Activated T-helper 17 cell treated with anti-CD3 and anti-CD28 coated beads, Interleukin-2, amount 50 U/mL, for 72 hours (primary cell): ENCODE measurements at regions not wholly inside any gene's neighbourhood (a gene's known extent, or its start where the extent isn't known, plus 50 kb on each side); places are given as distances from the start of the nearest gene placed in this dataset.

Experiments
- ATAC-seq: fragments of 150-1000 bp; cut with Tn5 transposase; replicated peaks from 2 replicates; pipeline ENCODE4 v1.10.0; 2021; ENCODE audit warnings: mild to moderate bottlenecking, moderate library complexity
- H3K27ac Mint-ChIP-seq: one replicate; pipeline ENCODE4 v1.8.0; 2022; ENCODE audit warnings: mixed read lengths
- H3K27me3 Mint-ChIP-seq: one replicate; pipeline ENCODE4 v1.8.0; 2022; ENCODE audit warnings: mixed read lengths
- H3K36me3 Mint-ChIP-seq: one replicate; pipeline ENCODE4 v1.8.0; 2022; ENCODE audit warnings: low read depth, mild to moderate bottlenecking, mixed read lengths
- H3K4me1 Mint-ChIP-seq: one replicate; pipeline ENCODE4 v1.8.0; 2022; ENCODE audit warnings: mixed read lengths
- H3K4me3 Mint-ChIP-seq: one replicate; pipeline ENCODE4 v1.8.0; 2022; ENCODE audit warnings: mild to moderate bottlenecking, mixed read lengths
- H3K9me3 Mint-ChIP-seq: one replicate; pipeline ENCODE4 v1.8.0; 2022; ENCODE audit warnings: mixed read lengths

GRCh38 chr20:7226156-7226555, 458.7 kb downstream of the BMP2 start:
- Mint-ChIP-seq H3K36me3 (no peaks in the 10 kb centered on the region), H3K9me3 (peaks cover 17% of the 10 kb centered on the region)

DNA sequence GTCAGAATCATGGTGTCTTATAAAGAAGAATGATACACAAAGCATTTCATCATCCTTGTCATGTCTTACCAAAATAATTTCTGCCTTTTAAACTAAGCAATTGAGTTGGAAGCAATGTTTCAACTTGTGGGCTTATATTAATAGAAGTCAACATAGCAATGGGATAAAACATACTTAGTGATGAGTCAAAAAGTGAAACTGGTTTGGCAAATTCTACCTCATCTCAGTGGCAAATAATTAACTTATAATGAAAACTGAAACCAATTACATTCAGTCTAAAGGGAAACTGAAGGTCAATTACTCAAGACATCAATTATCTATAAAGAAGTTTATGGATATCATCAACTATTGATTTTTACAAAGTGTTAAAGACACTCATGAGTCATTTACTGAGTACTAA, 463.8 kb downstream of the BMP2 start:
- Mint-ChIP-seq H3K27ac (no peak overlapping the region), H3K27me3 (no peaks in the 10 kb centered on the region), H3K9me3 (peaks cover 9% of the 10 kb centered on the region), H3K36me3 (no peaks in the 10 kb centered on the region), H3K4me3 (no peak overlapping the region), H3K4me1 (no peaks in the 10 kb centered on the region)
- ATAC-seq, result no peak

More at GRCh38 chr20:7226156-7226555, 458.7 kb downstream of the BMP2 start:
- Mint-ChIP-seq H3K27ac (no peak overlapping the region), H3K27me3 (no peaks in the 10 kb centered on the region), H3K4me3 (no peak overlapping the region), H3K4me1 (no peaks in the 10 kb centered on the region)
- ATAC-seq, result no peak

DNA sequence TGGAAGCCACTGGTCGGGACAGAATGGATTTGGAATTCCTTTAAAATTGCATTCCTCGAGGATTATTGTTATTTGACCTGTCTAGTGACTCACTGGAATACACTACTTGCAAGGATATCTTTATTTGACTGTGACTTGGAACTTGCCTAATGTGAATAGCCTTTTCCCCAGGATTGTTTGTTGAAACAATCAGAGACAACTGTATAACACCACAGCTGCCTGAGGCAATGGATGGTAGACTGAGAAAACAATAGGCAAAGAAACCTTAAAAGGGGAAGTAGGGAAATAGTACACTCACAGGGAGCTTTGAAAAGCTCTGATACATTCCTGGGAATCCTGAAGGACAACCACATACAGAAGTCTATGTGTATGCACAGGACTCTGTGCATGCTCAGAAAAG, 465.3 kb downstream of the BMP2 start:
- Mint-ChIP-seq H3K27me3 (no peaks in the 10 kb centered on the region), H3K4me1 (no peaks in the 10 kb centered on the region), H3K27ac (no peak overlapping the region), H3K4me3 (no peak overlapping the region), H3K9me3 (peaks cover 9% of the 10 kb centered on the region), H3K36me3 (no peaks in the 10 kb centered on the region)
- no peak for ATAC-seq

- ATAC-seq, result no peak
- H3K36me3 Mint-ChIP-seq, result no peaks in the 10 kb centered on the region
- no peak overlapping the region for H3K4me3 Mint-ChIP-seq
Measured at GRCh38 chr20:7237251-7237650, 469.8 kb downstream of the BMP2 start.

GRCh38 chr20:7240490-7240889, 473.0 kb downstream of the BMP2 start:
- no peak for ATAC-seq
- Mint-ChIP-seq H3K27me3 (no peaks in the 10 kb centered on the region), H3K4me3 (no peak overlapping the region), H3K9me3 (peaks cover 14% of the 10 kb centered on the region), H3K27ac (no peak overlapping the region), H3K36me3 (no peaks in the 10 kb centered on the region), H3K4me1 (no peaks in the 10 kb centered on the region)

More at GRCh38 chr20:7237251-7237650, 469.8 kb downstream of the BMP2 start:
- Mint-ChIP-seq H3K27me3 (no peaks in the 10 kb centered on the region), H3K9me3 (peaks cover 20% of the 10 kb centered on the region), H3K4me1 (no peaks in the 10 kb centered on the region), H3K27ac (no peak overlapping the region)

GRCh38 chr20:7248281-7249201, 481.1 kb downstream of the BMP2 start:
- Mint-ChIP-seq H3K36me3 (no peaks in the 10 kb centered on the region), H3K4me1 (no peaks in the 10 kb centered on the region), H3K27ac (no peak overlapping the region), H3K4me3 (no peak overlapping the region), H3K9me3 (peaks cover 19% of the 10 kb centered on the region), H3K27me3 (no peaks in the 10 kb centered on the region)
- ATAC-seq, result no peak

DNA sequence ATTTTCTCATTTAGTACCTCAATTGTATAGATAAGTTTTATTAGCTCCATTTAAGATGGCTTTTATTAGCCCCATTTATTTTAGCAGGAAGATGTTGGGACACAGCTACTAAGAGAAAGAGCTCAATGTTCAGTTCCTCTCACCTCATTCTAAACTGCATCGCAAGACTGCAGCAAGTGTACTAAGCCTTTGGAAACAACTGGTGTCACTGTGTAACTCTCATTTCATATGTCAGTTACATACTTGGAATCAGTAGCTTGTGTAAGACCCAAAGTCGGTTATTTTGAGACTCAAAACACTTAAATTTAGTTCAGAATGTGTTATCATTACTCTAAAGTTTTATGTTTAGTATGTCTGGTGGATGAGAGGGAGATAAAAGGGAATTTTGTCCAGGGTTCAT, 482.9 kb downstream of the BMP2 start:
- Mint-ChIP-seq H3K36me3 (no peaks in the 10 kb centered on the region), H3K27me3 (no peaks in the 10 kb centered on the region), H3K4me1 (no peaks in the 10 kb centered on the region)

GRCh38 chr20:7257099-7257498, 489.6 kb downstream of the BMP2 start:
- no peaks in the 10 kb centered on the region for H3K36me3 Mint-ChIP-seq
- H3K27ac Mint-ChIP-seq, result no peak overlapping the region
- no peak for ATAC-seq
- no peaks in the 10 kb centered on the region for H3K4me1 Mint-ChIP-seq
- H3K27me3 Mint-ChIP-seq, result no peaks in the 10 kb centered on the region
- peaks cover 13% of the 10 kb centered on the region for H3K9me3 Mint-ChIP-seq
- H3K4me3 Mint-ChIP-seq, result no peak overlapping the region

More for the DNA sequence above, 482.9 kb downstream of the BMP2 start:
- Mint-ChIP-seq H3K4me3 (no peak overlapping the region), H3K9me3 (peaks cover 19% of the 10 kb centered on the region), H3K27ac (no peak overlapping the region)
- no peak for ATAC-seq

- Mint-ChIP-seq H3K9me3 (peaks cover 8% of the 10 kb centered on the region), H3K36me3 (no peaks in the 10 kb centered on the region), H3K4me1 (no peaks in the 10 kb centered on the region), H3K4me3 (no peak overlapping the region), H3K27me3 (no peaks in the 10 kb centered on the region), H3K27ac (no peak overlapping the region)
- no peak for ATAC-seq
Measured at GRCh38 chr20:7257692-7258466, 490.4 kb downstream of the BMP2 start.

- Mint-ChIP-seq H3K27me3 (no peaks in the 10 kb centered on the region), H3K27ac (no peak overlapping the region), H3K9me3 (peaks cover 8% of the 10 kb centered on the region), H3K36me3 (no peaks in the 10 kb centered on the region), H3K4me3 (no peak overlapping the region), H3K4me1 (no peaks in the 10 kb centered on the region)
- ATAC-seq, result no peak
Measured at GRCh38 chr20:7262803-7263202, 495.3 kb downstream of the BMP2 start.

GRCh38 chr20:7264137-7264536, 496.7 kb downstream of the BMP2 start:
- Mint-ChIP-seq H3K27ac (no peak overlapping the region), H3K36me3 (no peaks in the 10 kb centered on the region), H3K27me3 (no peaks in the 10 kb centered on the region), H3K4me1 (no peaks in the 10 kb centered on the region), H3K4me3 (no peak overlapping the region), H3K9me3 (peaks cover under 1% of the 10 kb centered on the region)
- no peak for ATAC-seq

- no peaks in the 10 kb centered on the region for H3K36me3 Mint-ChIP-seq
- no peaks in the 10 kb centered on the region for H3K27me3 Mint-ChIP-seq
- no peak overlapping the region for H3K4me3 Mint-ChIP-seq
- ATAC-seq, result no peak
- H3K27ac Mint-ChIP-seq, result no peak overlapping the region
- peaks cover 3% of the 10 kb centered on the region for H3K9me3 Mint-ChIP-seq
- H3K4me1 Mint-ChIP-seq, result no peaks in the 10 kb centered on the region
Measured at GRCh38 chr20:7269452-7269851, 502.0 kb downstream of the BMP2 start.

DNA sequence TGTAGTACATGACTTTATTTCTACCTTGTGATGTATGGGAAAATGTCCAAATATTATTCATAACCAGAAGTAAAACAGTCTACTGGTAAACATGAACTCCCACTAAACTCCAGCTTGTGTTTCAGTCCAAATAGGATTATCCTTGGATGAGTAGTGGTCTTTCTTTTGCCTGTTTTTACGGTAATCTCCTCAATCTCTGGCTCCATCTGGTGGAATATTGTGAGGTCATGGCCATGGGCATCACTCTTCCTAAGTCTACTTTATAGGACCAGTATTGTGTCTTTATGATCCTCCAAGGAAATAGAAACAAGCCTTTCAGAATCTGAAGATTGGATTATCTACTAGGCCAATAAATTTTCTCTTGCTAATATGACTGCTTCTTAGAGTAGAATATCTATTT, 505.0 kb downstream of the BMP2 start:
- Mint-ChIP-seq H3K27ac (no peak overlapping the region), H3K27me3 (no peaks in the 10 kb centered on the region), H3K4me1 (no peaks in the 10 kb centered on the region), H3K36me3 (no peaks in the 10 kb centered on the region), H3K4me3 (no peak overlapping the region), H3K9me3 (peaks cover 3% of the 10 kb centered on the region)
- no peak for ATAC-seq

DNA sequence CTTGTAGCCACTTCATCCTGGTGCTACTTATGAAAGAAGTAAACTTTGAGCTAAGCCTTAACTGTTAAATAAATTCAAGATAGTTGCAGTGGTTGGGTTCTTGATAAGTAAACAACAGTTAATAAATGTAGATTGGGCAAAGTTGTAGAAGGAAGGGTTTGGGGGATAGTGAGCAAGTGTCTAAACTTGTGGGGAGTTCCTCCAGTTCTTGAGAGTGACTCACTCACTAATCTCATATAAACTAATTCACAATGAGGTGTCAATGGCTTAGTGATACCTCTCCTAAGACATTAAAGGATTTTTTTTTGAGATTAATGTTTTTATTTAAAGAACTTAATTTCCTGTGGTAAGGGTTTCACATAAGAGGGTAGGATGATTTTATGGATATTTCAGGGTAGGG, 507.4 kb downstream of the BMP2 start:
- no peak overlapping the region for H3K27ac Mint-ChIP-seq
- peaks cover 11% of the 10 kb centered on the region for H3K9me3 Mint-ChIP-seq
- no peaks in the 10 kb centered on the region for H3K36me3 Mint-ChIP-seq
- H3K27me3 Mint-ChIP-seq, result no peaks in the 10 kb centered on the region
- no peaks in the 10 kb centered on the region for H3K4me1 Mint-ChIP-seq
- no peak for ATAC-seq
- no peak overlapping the region for H3K4me3 Mint-ChIP-seq
